ENCODE measurements at regions not wholly inside any gene's neighbourhood (a gene's known extent, or its start where the extent isn't known, plus 50 kb on each side); places are given as distances from the start of the nearest gene placed in this dataset.
A peak's percentile ranks its signal among the peaks of the same experiment; 100 is the strongest.

GRCh38 chr6:43903739-43904290, 133.8 kb downstream of the VEGFA start:
- H3K79me2 ChIP-seq (ENCODE audit: control insufficient read depth, insufficient read depth, low read length, poor library complexity), result no peaks in the 10 kb centered on the region
- H2AFZ ChIP-seq (ENCODE audit: insufficient read depth, low read length, poor library complexity), result no peak overlapping the region

GRCh38 chr6:43901733-43902230, 131.8 kb downstream of the VEGFA start:
- H4K12ac ChIP-seq (ENCODE audit: low read depth, low read length), result no peak overlapping the region
- H3K4ac ChIP-seq (ENCODE audit: low read depth, low read length), result no peak overlapping the region
- H3K14ac ChIP-seq (ENCODE audit: low read length), result no peak overlapping the region
- H3K4me3 ChIP-seq (ENCODE audit: low read depth, low read length), result no peak overlapping the region
- no peak overlapping the region for H4K8ac ChIP-seq (ENCODE audit: low read depth, low read length)
- H3K27me3 ChIP-seq (ENCODE audit: insufficient read depth, low read length), result no peaks in the 10 kb centered on the region
- no peak overlapping the region for H2AK5ac ChIP-seq (ENCODE audit: low read length)
- H3K79me2 ChIP-seq (ENCODE audit: control insufficient read depth, insufficient read depth, low read length, poor library complexity), result no peaks in the 10 kb centered on the region
- H3K79me1 ChIP-seq (ENCODE audit: low read length), result no peaks in the 10 kb centered on the region
- H3K9me3 ChIP-seq (ENCODE audit: insufficient read depth, low read depth, low read length), result peaks cover 1% of the 10 kb centered on the region
- no peaks in the 10 kb centered on the region for H3K36me3 ChIP-seq (ENCODE audit: control insufficient read depth in 1 of 2, insufficient read depth in 2 of 2, low read length in 2 of 2)
- no peak overlapping the region for H2BK120ac ChIP-seq (ENCODE audit: insufficient read depth, low read length, poor library complexity)
- H2BK5ac ChIP-seq (ENCODE audit: low read depth, low read length, poor library complexity), result no peak overlapping the region
- no peak overlapping the region for H4K91ac ChIP-seq (ENCODE audit: low read depth, low read length)
- H3K4me1 ChIP-seq (ENCODE audit: control insufficient read depth in 1 of 2, insufficient read depth in 2 of 2, low read length in 2 of 2), result no peaks in the 10 kb centered on the region
- H2BK12ac ChIP-seq (ENCODE audit: low read length), result no peak overlapping the region
- WGBS (ENCODE audit: extremely low coverage, insufficient coverage, insufficient read length), result no CpG with 5 or more reads among the region's 4 CpGs
- no peak overlapping the region for H2AFZ ChIP-seq (ENCODE audit: insufficient read depth, low read length, poor library complexity)
- H3K23ac ChIP-seq (ENCODE audit: low read length), result no peak overlapping the region
- no peak overlapping the region for H3K9ac ChIP-seq (ENCODE audit: low read length)
- H3K4me2 ChIP-seq (ENCODE audit: low read length), result no peak overlapping the region
- DNase-seq, result peak; percentile 60 to 80
- H3K27ac ChIP-seq (ENCODE audit: low read depth, low read length), result no peak overlapping the region
- no peak overlapping the region for H3K18ac ChIP-seq (ENCODE audit: low read length)

More at GRCh38 chr6:43903739-43904290, 133.8 kb downstream of the VEGFA start:
- no CpG with 5 or more reads among the region's 7 CpGs for WGBS (ENCODE audit: extremely low coverage, insufficient coverage, insufficient read length)
- Histone ChIP-seq H4K12ac (ENCODE audit: low read depth, low read length) (no peak overlapping the region), H3K4ac (ENCODE audit: low read depth, low read length) (no peak overlapping the region), H3K27ac (ENCODE audit: low read depth, low read length) (no peak overlapping the region), H3K9me3 (ENCODE audit: insufficient read depth, low read depth, low read length) (peaks cover 1% of the 10 kb centered on the region), H3K27me3 (ENCODE audit: insufficient read depth, low read length) (no peaks in the 10 kb centered on the region), H3K4me1 (ENCODE audit: control insufficient read depth in 1 of 2, insufficient read depth in 2 of 2, low read length in 2 of 2) (no peaks in the 10 kb centered on the region), H3K4me2 (ENCODE audit: low read length) (no peak overlapping the region), H4K91ac (ENCODE audit: low read depth, low read length) (no peak overlapping the region), H4K8ac (ENCODE audit: low read depth, low read length) (no peak overlapping the region), H3K18ac (ENCODE audit: low read length) (no peak overlapping the region), H2BK120ac (ENCODE audit: insufficient read depth, low read length, poor library complexity) (no peak overlapping the region), H3K4me3 (ENCODE audit: low read depth, low read length) (no peak overlapping the region), H2BK12ac (ENCODE audit: low read length) (no peak overlapping the region), H3K9ac (ENCODE audit: low read length) (no peak overlapping the region), H3K79me1 (ENCODE audit: low read length) (no peaks in the 10 kb centered on the region), H3K23ac (ENCODE audit: low read length) (no peak overlapping the region), H2AK5ac (ENCODE audit: low read length) (no peak overlapping the region), H2BK5ac (ENCODE audit: low read depth, low read length, poor library complexity) (no peak overlapping the region), H3K14ac (ENCODE audit: low read length) (no peak overlapping the region), H3K36me3 (ENCODE audit: control insufficient read depth in 1 of 2, insufficient read depth in 2 of 2, low read length in 2 of 2) (no peaks in the 10 kb centered on the region)
- DNase-seq, result no peak

GRCh38 chr6:43900916-43901732, 131.1 kb downstream of the VEGFA start:
- Histone ChIP-seq H3K4ac (ENCODE audit: low read depth, low read length) (no peak overlapping the region), H3K23ac (ENCODE audit: low read length) (no peak overlapping the region), H3K27ac (ENCODE audit: low read depth, low read length) (no peak overlapping the region), H3K27me3 (ENCODE audit: insufficient read depth, low read length) (no peaks in the 10 kb centered on the region), H3K4me1 (ENCODE audit: control insufficient read depth in 1 of 2, insufficient read depth in 2 of 2, low read length in 2 of 2) (no peaks in the 10 kb centered on the region), H4K91ac (ENCODE audit: low read depth, low read length) (no peak overlapping the region), H4K8ac (ENCODE audit: low read depth, low read length) (no peak overlapping the region), H3K79me2 (ENCODE audit: control insufficient read depth, insufficient read depth, low read length, poor library complexity) (no peaks in the 10 kb centered on the region), H3K36me3 (ENCODE audit: control insufficient read depth in 1 of 2, insufficient read depth in 2 of 2, low read length in 2 of 2) (no peaks in the 10 kb centered on the region), H2AK5ac (ENCODE audit: low read length) (no peak overlapping the region), H3K4me2 (ENCODE audit: low read length) (no peak overlapping the region), H2BK12ac (ENCODE audit: low read length) (no peak overlapping the region), H2BK5ac (ENCODE audit: low read depth, low read length, poor library complexity) (no peak overlapping the region), H3K9ac (ENCODE audit: low read length) (no peak overlapping the region), H3K4me3 (ENCODE audit: low read depth, low read length) (no peak overlapping the region), H4K12ac (ENCODE audit: low read depth, low read length) (no peak overlapping the region), H2BK120ac (ENCODE audit: insufficient read depth, low read length, poor library complexity) (no peak overlapping the region), H2AFZ (ENCODE audit: insufficient read depth, low read length, poor library complexity) (no peak overlapping the region), H3K18ac (ENCODE audit: low read length) (no peak overlapping the region), H3K14ac (ENCODE audit: low read length) (no peak overlapping the region), H3K9me3 (ENCODE audit: insufficient read depth, low read depth, low read length) (peaks cover 1% of the 10 kb centered on the region), H3K79me1 (ENCODE audit: low read length) (no peaks in the 10 kb centered on the region)
- no CpG with 5 or more reads among the region's 13 CpGs for WGBS (ENCODE audit: extremely low coverage, insufficient coverage, insufficient read length)
- no peak for DNase-seq

- Histone ChIP-seq H2BK120ac (ENCODE audit: insufficient read depth, low read length, poor library complexity) (no peak overlapping the region), H2AK5ac (ENCODE audit: low read length) (no peak overlapping the region), H3K4ac (ENCODE audit: low read depth, low read length) (no peak overlapping the region), H4K91ac (ENCODE audit: low read depth, low read length) (no peak overlapping the region), H3K79me2 (ENCODE audit: control insufficient read depth, insufficient read depth, low read length, poor library complexity) (no peaks in the 10 kb centered on the region), H4K12ac (ENCODE audit: low read depth, low read length) (no peak overlapping the region), H3K36me3 (ENCODE audit: control insufficient read depth in 1 of 2, insufficient read depth in 2 of 2, low read length in 2 of 2) (no peaks in the 10 kb centered on the region), H4K8ac (ENCODE audit: low read depth, low read length) (no peak overlapping the region), H2BK12ac (ENCODE audit: low read length) (no peak overlapping the region), H3K23ac (ENCODE audit: low read length) (no peak overlapping the region), H3K4me1 (ENCODE audit: control insufficient read depth in 1 of 2, insufficient read depth in 2 of 2, low read length in 2 of 2) (no peaks in the 10 kb centered on the region), H3K9ac (ENCODE audit: low read length) (no peak overlapping the region), H3K27ac (ENCODE audit: low read depth, low read length) (no peak overlapping the region), H3K18ac (ENCODE audit: low read length) (no peak overlapping the region), H3K4me2 (ENCODE audit: low read length) (no peak overlapping the region), H3K27me3 (ENCODE audit: insufficient read depth, low read length) (no peaks in the 10 kb centered on the region), H3K4me3 (ENCODE audit: low read depth, low read length) (no peak overlapping the region), H2BK5ac (ENCODE audit: low read depth, low read length, poor library complexity) (no peak overlapping the region), H3K14ac (ENCODE audit: low read length) (no peak overlapping the region), H3K9me3 (ENCODE audit: insufficient read depth, low read depth, low read length) (peaks cover 1% of the 10 kb centered on the region), H2AFZ (ENCODE audit: insufficient read depth, low read length, poor library complexity) (no peak overlapping the region), H3K79me1 (ENCODE audit: low read length) (no peaks in the 10 kb centered on the region)
- no peak for DNase-seq
- no CpG with 5 or more reads among the region's 3 CpGs for WGBS (ENCODE audit: extremely low coverage, insufficient coverage, insufficient read length)
Measured at GRCh38 chr6:43900560-43900915, 130.5 kb downstream of the VEGFA start.

All from trophoblast cell (in vitro differentiated cells and primary cell).